ENCODE measurements at regions not wholly inside any gene's neighbourhood (a gene's known extent, or its start where the extent isn't known, plus 50 kb on each side); places are given as distances from the start of the nearest gene placed in this dataset.
"Not testable (repeated sequence)": the region's sequence is repeated elsewhere in the genome, so short reads cannot be mapped to it uniquely, and the experiment has no call there.

DNA sequence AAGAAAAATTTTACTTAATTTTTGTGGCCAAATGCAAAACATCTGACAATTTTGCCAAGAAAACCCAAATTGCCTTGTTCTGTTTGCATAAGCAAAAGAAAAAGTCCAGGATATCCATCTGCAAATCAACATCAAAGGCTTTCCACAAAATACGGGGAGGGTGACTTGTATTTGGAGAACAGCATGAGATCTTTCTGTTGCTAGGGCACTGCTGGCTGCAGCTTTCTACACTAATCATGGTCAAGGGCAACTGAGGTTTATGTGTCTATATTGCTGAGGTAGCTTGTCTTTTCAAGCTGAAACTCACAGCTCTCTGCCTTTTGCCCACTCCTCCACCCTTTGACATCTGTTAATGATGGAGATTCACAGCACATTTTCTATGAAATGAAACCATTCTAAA is 389.1 kb downstream of the NKX6-1 start:
- H3K9me3 ChIP-seq (ENCODE audit: control insufficient read depth, insufficient read depth, low read depth, low read length) = no peaks in the 10 kb centered on the region
- no peak overlapping the region for H3K4me3 ChIP-seq (ENCODE audit: low read depth in 2 of 2, low read length in 2 of 2)
- DNase-seq (ENCODE audit: low read depth, low spot score) = no peak
- H3K36me3 ChIP-seq (ENCODE audit: control insufficient read depth, insufficient read depth, low read length) = no peaks in the 10 kb centered on the region
- no peak for ATAC-seq
- no TSS peak for BruUV-seq (replicated peaks)
- H3K4me1 ChIP-seq (ENCODE audit: control insufficient read depth, insufficient read depth, low read length) = no peaks in the 10 kb centered on the region
- intact Hi-C loops (cut with micrococcal nuclease; ENCODE audit: unreplicated experiment) (no loop called here), in situ Hi-C loops (cut with HindIII; ENCODE audit: low pct_unique_long_range_greater_than_20kb, low sequenced_read_pairs) (no loop called here)
- POLR2A ChIA-PET = no interaction called here
- H3K27me3 ChIP-seq (ENCODE audit: control insufficient read depth, insufficient read depth, low read length) = peaks cover 2% of the 10 kb centered on the region; the same call in 1 of the 2 replicates
- H3K27ac ChIP-seq (ENCODE audit: low read length) = no peak overlapping the region
- CTCF ChIA-PET = no interaction called here
- TF ChIP-seq POLR2AphosphoS5 (IDR thresholded peaks at IDR 0.05; ENCODE audit: low read depth, low read length) = no peak
- TF ChIP-seq, protein P1, sequence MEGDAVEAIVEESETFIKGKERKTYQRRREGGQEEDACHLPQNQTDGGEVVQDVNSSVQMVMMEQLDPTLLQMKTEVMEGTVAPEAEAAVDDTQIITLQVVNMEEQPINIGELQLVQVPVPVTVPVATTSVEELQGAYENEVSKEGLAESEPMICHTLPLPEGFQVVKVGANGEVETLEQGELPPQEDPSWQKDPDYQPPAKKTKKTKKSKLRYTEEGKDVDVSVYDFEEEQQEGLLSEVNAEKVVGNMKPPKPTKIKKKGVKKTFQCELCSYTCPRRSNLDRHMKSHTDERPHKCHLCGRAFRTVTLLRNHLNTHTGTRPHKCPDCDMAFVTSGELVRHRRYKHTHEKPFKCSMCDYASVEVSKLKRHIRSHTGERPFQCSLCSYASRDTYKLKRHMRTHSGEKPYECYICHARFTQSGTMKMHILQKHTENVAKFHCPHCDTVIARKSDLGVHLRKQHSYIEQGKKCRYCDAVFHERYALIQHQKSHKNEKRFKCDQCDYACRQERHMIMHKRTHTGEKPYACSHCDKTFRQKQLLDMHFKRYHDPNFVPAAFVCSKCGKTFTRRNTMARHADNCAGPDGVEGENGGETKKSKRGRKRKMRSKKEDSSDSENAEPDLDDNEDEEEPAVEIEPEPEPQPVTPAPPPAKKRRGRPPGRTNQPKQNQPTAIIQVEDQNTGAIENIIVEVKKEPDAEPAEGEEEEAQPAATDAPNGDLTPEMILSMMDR (IDR thresholded peaks at IDR 0.05) = no peak
- no peak for TF ChIP-seq TCF7L2 (IDR thresholded peaks at IDR 0.05; ENCODE audit: low read depth, low read length)
- TF ChIP-seq, protein P2, sequence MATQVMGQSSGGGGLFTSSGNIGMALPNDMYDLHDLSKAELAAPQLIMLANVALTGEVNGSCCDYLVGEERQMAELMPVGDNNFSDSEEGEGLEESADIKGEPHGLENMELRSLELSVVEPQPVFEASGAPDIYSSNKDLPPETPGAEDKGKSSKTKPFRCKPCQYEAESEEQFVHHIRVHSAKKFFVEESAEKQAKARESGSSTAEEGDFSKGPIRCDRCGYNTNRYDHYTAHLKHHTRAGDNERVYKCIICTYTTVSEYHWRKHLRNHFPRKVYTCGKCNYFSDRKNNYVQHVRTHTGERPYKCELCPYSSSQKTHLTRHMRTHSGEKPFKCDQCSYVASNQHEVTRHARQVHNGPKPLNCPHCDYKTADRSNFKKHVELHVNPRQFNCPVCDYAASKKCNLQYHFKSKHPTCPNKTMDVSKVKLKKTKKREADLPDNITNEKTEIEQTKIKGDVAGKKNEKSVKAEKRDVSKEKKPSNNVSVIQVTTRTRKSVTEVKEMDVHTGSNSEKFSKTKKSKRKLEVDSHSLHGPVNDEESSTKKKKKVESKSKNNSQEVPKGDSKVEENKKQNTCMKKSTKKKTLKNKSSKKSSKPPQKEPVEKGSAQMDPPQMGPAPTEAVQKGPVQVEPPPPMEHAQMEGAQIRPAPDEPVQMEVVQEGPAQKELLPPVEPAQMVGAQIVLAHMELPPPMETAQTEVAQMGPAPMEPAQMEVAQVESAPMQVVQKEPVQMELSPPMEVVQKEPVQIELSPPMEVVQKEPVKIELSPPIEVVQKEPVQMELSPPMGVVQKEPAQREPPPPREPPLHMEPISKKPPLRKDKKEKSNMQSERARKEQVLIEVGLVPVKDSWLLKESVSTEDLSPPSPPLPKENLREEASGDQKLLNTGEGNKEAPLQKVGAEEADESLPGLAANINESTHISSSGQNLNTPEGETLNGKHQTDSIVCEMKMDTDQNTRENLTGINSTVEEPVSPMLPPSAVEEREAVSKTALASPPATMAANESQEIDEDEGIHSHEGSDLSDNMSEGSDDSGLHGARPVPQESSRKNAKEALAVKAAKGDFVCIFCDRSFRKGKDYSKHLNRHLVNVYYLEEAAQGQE (IDR thresholded peaks at IDR 0.05; ENCODE audit: insufficient read depth in 1 of 2, low read depth in 2 of 2, low read length in 1 of 2) = no peak
- no peak for TF ChIP-seq SIN3A (IDR thresholded peaks at IDR 0.05; ENCODE audit: borderline replicate concordance, insufficient read depth, low read depth, low read length)

DNA sequence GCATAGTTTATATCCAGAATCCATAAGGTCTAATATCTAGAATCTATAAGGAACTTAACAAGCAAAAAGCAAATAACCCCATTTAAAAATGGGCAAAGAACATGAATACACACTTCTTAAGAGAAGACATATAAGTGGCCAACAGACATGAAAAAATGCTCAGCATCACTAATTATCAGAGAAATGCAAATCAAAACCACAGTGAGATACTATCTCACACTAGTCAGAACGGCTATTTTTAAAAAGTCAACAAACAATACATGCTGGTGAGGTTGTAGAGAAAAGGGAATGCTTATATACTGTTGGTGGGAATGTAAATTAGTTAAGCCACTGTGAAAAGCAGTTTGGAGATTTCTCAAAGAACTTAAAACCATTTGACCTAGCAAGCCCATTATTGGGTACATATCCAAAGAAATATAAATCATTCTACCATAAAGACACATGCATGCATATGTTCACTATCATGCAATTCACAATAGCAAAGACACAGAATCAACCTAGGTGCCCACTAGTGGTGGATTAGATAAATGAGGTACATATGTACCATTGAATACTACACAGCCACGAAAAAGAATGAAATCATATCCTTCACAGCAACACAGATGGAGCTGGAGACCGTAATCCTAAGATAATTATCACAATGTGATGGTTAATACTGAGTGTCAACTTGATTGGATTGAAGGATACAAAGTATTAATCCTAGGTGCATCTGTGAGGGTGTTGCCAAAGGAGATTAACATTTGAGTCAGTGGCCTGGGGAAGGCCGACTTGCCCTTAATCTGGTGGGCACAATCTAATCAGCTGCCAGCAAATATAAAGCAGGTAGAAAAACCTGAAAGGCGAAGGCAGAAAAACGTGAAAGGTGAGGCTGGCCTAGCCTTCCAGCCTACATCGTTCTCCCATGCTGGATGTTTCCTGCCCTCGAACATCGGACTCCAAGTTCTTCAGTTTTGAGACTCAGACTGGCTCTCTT is 397.2 kb downstream of the NKX6-1 start:
- ATAC-seq; H3K27ac ChIP-seq (ENCODE audit: low read length); H3K4me1 ChIP-seq (ENCODE audit: control insufficient read depth, insufficient read depth, low read length); H3K4me3 ChIP-seq (ENCODE audit: low read depth in 2 of 2, low read length in 2 of 2); CTCF ChIA-PET; H3K27me3 ChIP-seq (ENCODE audit: control insufficient read depth, insufficient read depth, low read length); intact Hi-C loops (cut with micrococcal nuclease; ENCODE audit: unreplicated experiment); in situ Hi-C loops (cut with HindIII; ENCODE audit: low pct_unique_long_range_greater_than_20kb, low sequenced_read_pairs); DNase-seq (ENCODE audit: low read depth, low spot score); POLR2A ChIA-PET; BruUV-seq (replicated peaks); H3K9me3 ChIP-seq (ENCODE audit: control insufficient read depth, insufficient read depth, low read depth, low read length); H3K36me3 ChIP-seq (ENCODE audit: control insufficient read depth, insufficient read depth, low read length): not testable (repeated sequence)

DNA sequence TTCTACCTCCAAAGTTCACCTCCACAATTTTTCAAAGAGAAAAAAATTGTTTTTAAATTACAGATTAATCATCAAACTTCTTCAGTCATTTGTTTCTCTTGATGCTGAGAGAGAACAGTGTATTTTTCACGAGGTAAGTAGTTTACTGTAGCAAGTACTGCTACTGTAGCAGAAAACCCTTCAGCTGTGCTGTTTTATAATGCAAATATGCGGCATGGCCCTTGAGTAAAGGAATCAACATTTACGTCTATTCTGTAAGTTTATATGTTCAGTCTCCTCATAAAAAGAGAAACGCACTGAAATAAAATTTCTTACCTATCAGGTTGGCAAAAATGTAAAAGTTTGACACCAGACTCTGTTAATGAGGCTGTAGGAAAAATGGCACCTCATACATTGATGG is 399.0 kb downstream of the NKX6-1 start:
- ChIA-PET POLR2A (no interaction called here), CTCF (no interaction called here)
- Histone ChIP-seq H3K27ac (ENCODE audit: low read length) (no peak overlapping the region), H3K27me3 (ENCODE audit: control insufficient read depth, insufficient read depth, low read length) (no peaks in the 10 kb centered on the region), H3K36me3 (ENCODE audit: control insufficient read depth, insufficient read depth, low read length) (no peaks in the 10 kb centered on the region), H3K4me3 (ENCODE audit: low read depth in 2 of 2, low read length in 2 of 2) (no peak overlapping the region), H3K4me1 (ENCODE audit: control insufficient read depth, insufficient read depth, low read length) (no peaks in the 10 kb centered on the region), H3K9me3 (ENCODE audit: control insufficient read depth, insufficient read depth, low read depth, low read length) (no peaks in the 10 kb centered on the region)
- in situ Hi-C loops (cut with HindIII; ENCODE audit: low pct_unique_long_range_greater_than_20kb, low sequenced_read_pairs) (no loop called here), intact Hi-C loops (cut with micrococcal nuclease; ENCODE audit: unreplicated experiment) (no loop called here)
- BruUV-seq (replicated peaks) = no TSS peak
- no peak for TF ChIP-seq SIN3A (IDR thresholded peaks at IDR 0.05; ENCODE audit: borderline replicate concordance, insufficient read depth, low read depth, low read length)
- TF ChIP-seq, protein P2 (IDR thresholded peaks at IDR 0.05; ENCODE audit: insufficient read depth in 1 of 2, low read depth in 2 of 2, low read length in 1 of 2) = no peak
- TF ChIP-seq TCF7L2 (IDR thresholded peaks at IDR 0.05; ENCODE audit: low read depth, low read length) = no peak
- TF ChIP-seq, protein P1 (IDR thresholded peaks at IDR 0.05) = no peak
- no peak for TF ChIP-seq POLR2AphosphoS5 (IDR thresholded peaks at IDR 0.05; ENCODE audit: low read depth, low read length)
- no peak for ATAC-seq
- no peak for DNase-seq (ENCODE audit: low read depth, low spot score)
